ENCODE measurements at regions not wholly inside any gene's neighbourhood (a gene's known extent, or its start where the extent isn't known, plus 50 kb on each side); places are given as distances from the start of the nearest gene placed in this dataset.

DNA sequence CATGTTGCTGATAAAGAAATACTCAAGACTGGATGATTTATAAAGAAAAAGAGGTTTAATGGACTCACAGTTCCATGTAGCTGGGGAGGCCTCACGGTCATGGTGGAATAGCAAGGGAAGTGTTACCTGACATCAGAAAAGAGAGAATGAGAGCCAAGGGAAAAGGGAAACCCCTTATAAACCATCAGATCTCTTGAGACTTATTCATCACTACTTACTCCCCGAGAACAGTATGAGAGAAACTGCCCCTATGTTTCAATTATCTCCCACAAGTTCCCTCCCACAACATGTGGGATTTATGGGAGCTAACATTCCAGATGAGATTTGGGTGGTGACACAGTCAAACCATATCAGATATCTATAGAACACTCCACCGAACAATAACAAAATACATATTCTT is 904.6 kb downstream of the PDCD6IP start:
- H3K27ac ChIP-seq, result no peak overlapping the region
- TF ChIP-seq ZFX (IDR thresholded peaks at IDR 0.05), result no peak
- TF ChIP-seq, protein P1, sequence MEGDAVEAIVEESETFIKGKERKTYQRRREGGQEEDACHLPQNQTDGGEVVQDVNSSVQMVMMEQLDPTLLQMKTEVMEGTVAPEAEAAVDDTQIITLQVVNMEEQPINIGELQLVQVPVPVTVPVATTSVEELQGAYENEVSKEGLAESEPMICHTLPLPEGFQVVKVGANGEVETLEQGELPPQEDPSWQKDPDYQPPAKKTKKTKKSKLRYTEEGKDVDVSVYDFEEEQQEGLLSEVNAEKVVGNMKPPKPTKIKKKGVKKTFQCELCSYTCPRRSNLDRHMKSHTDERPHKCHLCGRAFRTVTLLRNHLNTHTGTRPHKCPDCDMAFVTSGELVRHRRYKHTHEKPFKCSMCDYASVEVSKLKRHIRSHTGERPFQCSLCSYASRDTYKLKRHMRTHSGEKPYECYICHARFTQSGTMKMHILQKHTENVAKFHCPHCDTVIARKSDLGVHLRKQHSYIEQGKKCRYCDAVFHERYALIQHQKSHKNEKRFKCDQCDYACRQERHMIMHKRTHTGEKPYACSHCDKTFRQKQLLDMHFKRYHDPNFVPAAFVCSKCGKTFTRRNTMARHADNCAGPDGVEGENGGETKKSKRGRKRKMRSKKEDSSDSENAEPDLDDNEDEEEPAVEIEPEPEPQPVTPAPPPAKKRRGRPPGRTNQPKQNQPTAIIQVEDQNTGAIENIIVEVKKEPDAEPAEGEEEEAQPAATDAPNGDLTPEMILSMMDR (conservative IDR thresholded peaks at IDR 0.05), result no peak

DNA sequence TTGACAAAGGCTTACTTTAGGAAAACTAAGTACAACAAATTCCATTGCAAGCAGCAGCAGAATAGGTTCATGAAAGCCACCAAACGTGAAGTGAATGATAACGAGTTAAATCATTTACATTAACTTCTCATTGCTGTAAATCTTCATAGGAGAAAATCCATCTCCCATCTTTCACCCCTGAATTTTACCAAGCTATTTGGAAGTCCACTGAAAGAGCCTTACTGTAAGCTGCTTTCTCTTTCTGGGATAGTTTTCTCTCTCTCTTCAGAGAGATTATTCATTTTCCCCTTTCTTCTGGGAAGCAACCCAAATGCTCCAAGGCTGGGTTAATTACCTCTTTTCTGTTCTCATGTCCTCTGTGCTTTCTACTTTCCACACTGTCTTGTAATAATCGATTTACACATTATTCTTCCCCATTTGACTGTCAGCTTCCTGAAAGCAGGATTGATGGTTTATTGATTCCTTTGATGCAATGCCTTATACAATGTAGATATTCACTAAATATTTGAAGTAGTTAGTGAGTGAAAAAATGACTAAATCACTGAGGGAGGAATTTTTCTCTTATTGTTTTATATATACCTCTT is 914.3 kb upstream of the ARPP21 start:
- TF ChIP-seq, protein P1 (conservative IDR thresholded peaks at IDR 0.05), result no peak
- TF ChIP-seq ZFX (IDR thresholded peaks at IDR 0.05), result no peak
- H3K27ac ChIP-seq, result no peak overlapping the region

- H3K27ac ChIP-seq, result no peak overlapping the region
- TF ChIP-seq, protein P1 (conservative IDR thresholded peaks at IDR 0.05), result no peak
- TF ChIP-seq ZFX (IDR thresholded peaks at IDR 0.05), result no peak
Measured at GRCh38 chr3:34725774-34726173, 913.6 kb upstream of the ARPP21 start.

GRCh38 chr3:34727700-34728099 is 911.6 kb upstream of the ARPP21 start:
- TF ChIP-seq ZFX (IDR thresholded peaks at IDR 0.05), result no peak
- TF ChIP-seq, protein P1 (conservative IDR thresholded peaks at IDR 0.05), result no peak
- H3K27ac ChIP-seq, result no peak overlapping the region

DNA sequence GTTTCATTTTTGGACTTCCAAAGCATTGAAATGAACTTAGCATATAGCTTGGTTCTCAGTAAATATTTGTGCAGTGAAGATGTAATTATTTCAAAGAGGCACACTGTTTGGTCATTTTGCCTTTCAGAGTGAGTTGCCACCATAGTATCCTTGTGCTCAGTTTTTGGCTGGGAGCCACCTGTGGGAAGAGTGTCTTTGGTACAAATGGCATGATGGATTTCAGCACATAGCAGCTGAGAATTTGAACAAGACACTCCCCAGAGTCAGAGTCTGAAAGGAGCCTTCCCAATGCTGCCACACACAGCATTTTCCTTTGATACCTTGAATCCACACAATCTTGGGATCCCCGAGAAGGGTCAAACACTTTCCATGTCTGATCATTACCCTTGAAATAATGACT is 897.2 kb upstream of the ARPP21 start:
- TF ChIP-seq, protein P1 (conservative IDR thresholded peaks at IDR 0.05), result no peak
- TF ChIP-seq ZFX (IDR thresholded peaks at IDR 0.05), result no peak
- no peak overlapping the region for H3K27ac ChIP-seq

DNA sequence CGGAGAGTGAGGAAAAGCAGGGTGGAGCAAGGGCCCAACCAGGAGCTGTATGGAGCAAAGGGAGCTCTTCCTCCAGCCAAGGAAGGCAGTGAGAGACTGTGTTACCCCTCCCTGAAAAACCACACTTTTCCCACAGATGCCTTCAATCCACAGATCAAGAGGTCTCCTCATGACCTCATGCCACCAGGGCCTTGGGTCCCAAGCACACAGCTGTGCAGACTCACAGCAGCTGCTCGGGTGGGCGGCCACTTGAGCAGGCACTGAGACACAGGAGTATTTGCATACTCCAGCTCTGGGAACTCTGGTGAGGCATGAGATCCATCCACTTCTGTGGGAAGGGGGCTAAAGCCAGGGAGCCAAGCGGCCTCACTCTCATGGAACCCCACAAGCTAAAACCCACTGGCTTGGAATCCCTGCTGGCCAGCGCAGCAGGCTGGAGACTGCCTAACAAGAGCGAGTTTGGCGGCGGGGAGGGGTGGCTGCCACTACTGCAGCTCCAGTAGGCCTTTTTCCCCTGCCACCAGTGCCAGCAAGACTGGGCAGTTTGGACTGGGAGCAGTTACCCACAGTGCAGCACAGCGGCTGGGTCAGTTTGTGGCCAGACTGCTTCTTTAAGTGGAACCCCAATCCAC is 880.6 kb upstream of the ARPP21 start:
- no peak overlapping the region for H3K27ac ChIP-seq
- TF ChIP-seq, protein P1 (conservative IDR thresholded peaks at IDR 0.05), result no peak
- TF ChIP-seq ZFX (IDR thresholded peaks at IDR 0.05), result no peak

DNA sequence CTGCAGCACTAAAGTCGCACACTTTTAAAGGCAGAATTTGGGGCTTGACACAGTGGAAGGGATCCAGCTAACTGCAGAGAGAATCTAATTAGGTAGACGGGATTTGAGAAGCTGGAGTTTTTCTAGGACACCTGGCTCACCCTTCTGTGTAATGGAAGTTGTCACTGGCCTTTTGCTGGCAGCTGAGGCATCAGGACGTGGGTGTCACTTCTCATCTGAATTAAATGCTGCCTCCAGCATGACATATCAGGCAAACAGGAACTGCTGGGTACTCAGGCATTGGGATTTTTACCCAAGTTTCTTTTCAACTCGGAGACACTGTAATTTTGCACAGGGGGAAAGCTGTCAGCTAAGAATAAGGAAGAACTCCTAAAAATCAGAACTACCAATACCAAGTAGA is 861.9 kb upstream of the ARPP21 start:
- TF ChIP-seq, protein P1 (conservative IDR thresholded peaks at IDR 0.05), result no peak
- no peak overlapping the region for H3K27ac ChIP-seq
